GM10248 (cell line): ENCODE measurements at regions not wholly inside any gene's neighbourhood (a gene's known extent, or its start where the extent isn't known, plus 50 kb on each side); places are given as distances from the start of the nearest gene placed in this dataset.

Source experiments
- CTCF ChIA-PET: fragments of 300-600 bp; sonication (Branson Sonifier 250); formaldehyde crosslinking; extraction: SDS; loops from one replicate; lab custom pipeline; 2021; ENCODE audit warnings: antibody characterized with exemption; lab: Yijun Ruan, JAX
- POLR2A ChIA-PET: fragments of 350-650 bp; sonication (Branson Sonifier 250); formaldehyde crosslinking; extraction: SDS; loops from one replicate; lab custom pipeline; 2020; ENCODE audit warnings: antibody characterized with exemption; lab: Yijun Ruan, JAX
- DNase-seq: peaks from one replicate; pipeline ENCODE4 v3.0.0; 2012; ENCODE audit errors: extremely low spot score
- CTCF ChIP-seq: IDR thresholded peaks from 2 replicates; pipeline ENCODE4 v1.5.1; 2012; ENCODE audit warnings: mild to moderate bottlenecking, low read depth; ENCODE audit errors: extremely low read depth, missing control alignments, control extremely low read depth

- DNase-seq: no peak
- CTCF ChIA-PET: no interaction called here
- POLR2A ChIA-PET: no interaction called here
- TF ChIP-seq CTCF: no peak
Observed at GRCh38 chr22:25383892-25384291, 164.5 kb downstream of the CRYBB2 start.

- no peak for DNase-seq
- CTCF ChIA-PET: no interaction called here
- TF ChIP-seq CTCF: no peak
- POLR2A ChIA-PET: no interaction called here
Observed at GRCh38 chr22:25386538-25386884, 167.1 kb downstream of the CRYBB2 start.

- no peak for DNase-seq
- POLR2A ChIA-PET: no interaction called here
- CTCF ChIA-PET: interaction anchor here (0.9 to 1.4 kb wide), 3 partner anchors 9 to 39 kb away, joined by 3 to 4 read pairs (median 4); no protein-coding TSS in a partner anchor
- TF ChIP-seq CTCF: no peak
Observed at GRCh38 chr22:25388415-25388814, 169.0 kb downstream of the CRYBB2 start.

- TF ChIP-seq CTCF: no peak
- CTCF ChIA-PET: interaction anchor here (0.8 to 1.4 kb wide), 5 partner anchors 9 to 49 kb away, joined by 3 to 4 read pairs (median 3); no protein-coding TSS in a partner anchor
- no peak for DNase-seq
- POLR2A ChIA-PET: no interaction called here
Observed at GRCh38 chr22:25388866-25389540, 169.6 kb downstream of the CRYBB2 start.

- ChIA-PET CTCF (interaction anchor here (0.8 to 1.4 kb wide), 5 partner anchors 9 to 48 kb away, joined by 3 to 4 read pairs (median 3); no protein-coding TSS in a partner anchor), POLR2A (no interaction called here)
- TF ChIP-seq CTCF: no peak
- no peak for DNase-seq
Observed at GRCh38 chr22:25389541-25389919, 170.1 kb downstream of the CRYBB2 start.

GRCh38 chr22:25390297-25391240 lies 171.1 kb downstream of the CRYBB2 start:
- TF ChIP-seq CTCF: no peak
- ChIA-PET POLR2A (no interaction called here), CTCF (interaction anchor here (1.4 kb wide), 1 partner anchor 11 kb away, joined by 3 read pairs; no protein-coding TSS in a partner anchor)
- DNase-seq: no peak
